ENCODE measurements at regions not wholly inside any gene's neighbourhood (a gene's known extent, or its start where the extent isn't known, plus 50 kb on each side); places are given as distances from the start of the nearest gene placed in this dataset.

DNA sequence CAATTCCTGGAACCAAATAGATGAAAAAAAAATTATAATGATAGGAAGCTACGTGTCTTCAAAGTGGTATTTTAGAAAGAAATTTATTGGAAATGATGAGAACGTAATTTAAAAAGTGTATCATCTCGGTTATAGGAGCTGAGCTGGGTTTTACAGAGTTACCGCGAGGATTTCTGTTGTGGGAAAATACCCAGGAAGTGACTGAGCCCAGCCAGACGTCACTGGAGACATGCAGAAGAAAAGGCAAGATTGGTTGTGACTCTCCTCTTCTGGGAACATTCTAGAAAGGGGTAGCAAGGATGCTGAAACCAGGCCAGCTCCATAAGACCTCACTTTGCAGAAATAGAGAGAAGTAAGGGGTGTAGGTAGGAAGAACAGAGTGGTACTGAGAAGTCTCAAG lies 95.9 kb upstream of the ADGRF1 start:
- no peak for TF ChIP-seq GATA2 (IDR thresholded peaks at IDR 0.05; ENCODE audit: low read depth, low read length)
- TF ChIP-seq GATA3 (IDR thresholded peaks at IDR 0.05; ENCODE audit: low read depth, low read length): no peak
